Stomach (tissue), 4 donors: ENCODE measurements at regions not wholly inside any gene's neighbourhood (a gene's known extent, or its start where the extent isn't known, plus 50 kb on each side); places are given as distances from the start of the nearest gene placed in this dataset.

Source experiments
- CTCF ChIP-seq, 7 experiments: fragments of 450-650 bp in 4 of 7; fragments of 200-600 bp in 3 of 7; sonication (generic) in 3 of 7; IDR thresholded peaks; one replicate each; pipeline ENCODE4 v1.5.1; 2016 to 2019; ENCODE audit warnings: antibody characterized with exemption in 7 of 7, control low read depth in 2 of 7, mild to moderate bottlenecking in 1 of 7
- EP300 ChIP-seq: sonication (generic); formaldehyde crosslinking; IDR thresholded peaks from one replicate; pipeline ENCODE4 v1.6.1; 2017; ENCODE audit warnings: antibody characterized with exemption
- POLR2A ChIP-seq, 4 donors: fragments of 450-650 bp; IDR thresholded peaks; one replicate each; pipeline ENCODE4 v1.6.1; 2016; ENCODE audit warnings: antibody characterized with exemption in 4 of 4, control low read depth in 2 of 4, mild to moderate bottlenecking in 1 of 4, moderate library complexity in 1 of 4
- POLR2AphosphoS5 ChIP-seq, 3 donors: sonication (generic); formaldehyde crosslinking; IDR thresholded peaks; one replicate each; pipeline ENCODE4 v1.6.1; 2016; ENCODE audit warnings: antibody characterized with exemption in 3 of 3

GRCh38 chr1:79648126-79648525 is 641.6 kb upstream of the ADGRL4 start:
- no peak for TF ChIP-seq POLR2A (IDR thresholded peaks at IDR 0.05)
- no peak for TF ChIP-seq CTCF (IDR thresholded peaks at IDR 0.05)
- no peak for TF ChIP-seq EP300
- no peak for TF ChIP-seq POLR2AphosphoS5 (IDR thresholded peaks at IDR 0.05)
